ENCODE measurements at regions not wholly inside any gene's neighbourhood (a gene's known extent, or its start where the extent isn't known, plus 50 kb on each side); places are given as distances from the start of the nearest gene placed in this dataset.
A peak's percentile ranks its signal among the peaks of the same experiment; 100 is the strongest.

DNA sequence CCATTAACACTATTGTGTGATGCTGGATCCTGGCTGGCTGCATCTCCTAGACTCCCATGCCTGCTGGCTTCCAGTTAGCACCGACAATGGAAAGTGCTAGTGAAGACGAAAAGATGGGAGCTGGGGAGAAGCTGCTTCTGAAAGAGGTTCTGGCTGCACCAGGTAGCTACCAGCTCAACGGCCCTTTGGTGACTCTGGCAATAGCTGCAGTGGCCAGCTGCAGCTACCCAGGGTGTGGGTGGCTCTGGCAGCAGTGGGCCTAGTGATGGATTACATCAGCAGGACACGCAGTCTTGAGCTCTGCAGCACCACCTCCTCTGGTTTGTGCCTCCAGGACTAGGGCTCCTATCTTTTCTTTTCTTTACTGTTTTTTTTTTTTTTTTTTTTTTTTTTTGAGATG, 662.6 kb downstream of the MATN1 start:
- Histone ChIP-seq H3K4me1 (peaks cover 11% of the 10 kb centered on the region), H3K9me3 (no peaks in the 10 kb centered on the region), H3K4me2 (no peak overlapping the region), H3K4me3 (no peak overlapping the region), H3K27ac (no peak overlapping the region)
- ChIA-PET CTCF (interaction anchor here (0.8 kb wide), 1 partner anchor 533 kb away, joined by 3 read pairs; no protein-coding TSS in a partner anchor), POLR2A (no interaction called here)
- no peak for ATAC-seq
- no peak for TF ChIP-seq CBX2 (IDR thresholded peaks at IDR 0.05; ENCODE audit: borderline replicate concordance, low read depth)
- TF ChIP-seq, protein P1, sequence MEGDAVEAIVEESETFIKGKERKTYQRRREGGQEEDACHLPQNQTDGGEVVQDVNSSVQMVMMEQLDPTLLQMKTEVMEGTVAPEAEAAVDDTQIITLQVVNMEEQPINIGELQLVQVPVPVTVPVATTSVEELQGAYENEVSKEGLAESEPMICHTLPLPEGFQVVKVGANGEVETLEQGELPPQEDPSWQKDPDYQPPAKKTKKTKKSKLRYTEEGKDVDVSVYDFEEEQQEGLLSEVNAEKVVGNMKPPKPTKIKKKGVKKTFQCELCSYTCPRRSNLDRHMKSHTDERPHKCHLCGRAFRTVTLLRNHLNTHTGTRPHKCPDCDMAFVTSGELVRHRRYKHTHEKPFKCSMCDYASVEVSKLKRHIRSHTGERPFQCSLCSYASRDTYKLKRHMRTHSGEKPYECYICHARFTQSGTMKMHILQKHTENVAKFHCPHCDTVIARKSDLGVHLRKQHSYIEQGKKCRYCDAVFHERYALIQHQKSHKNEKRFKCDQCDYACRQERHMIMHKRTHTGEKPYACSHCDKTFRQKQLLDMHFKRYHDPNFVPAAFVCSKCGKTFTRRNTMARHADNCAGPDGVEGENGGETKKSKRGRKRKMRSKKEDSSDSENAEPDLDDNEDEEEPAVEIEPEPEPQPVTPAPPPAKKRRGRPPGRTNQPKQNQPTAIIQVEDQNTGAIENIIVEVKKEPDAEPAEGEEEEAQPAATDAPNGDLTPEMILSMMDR (IDR thresholded peaks at IDR 0.05), result no peak
- no peak for TF ChIP-seq EHF (CRISPR knock-in tag; IDR thresholded peaks at IDR 0.05)
- no peak for TF ChIP-seq MAX (IDR thresholded peaks at IDR 0.05)
- no peak for DNase-seq (ENCODE audit: low read depth in 1 of 2, low spot score in 1 of 2)
- WGBS (ENCODE audit: missing lambda C conversion rate), result 68% methylated on average over 4 of the region's 4 CpGs
- no peak for FAIRE-seq

DNA sequence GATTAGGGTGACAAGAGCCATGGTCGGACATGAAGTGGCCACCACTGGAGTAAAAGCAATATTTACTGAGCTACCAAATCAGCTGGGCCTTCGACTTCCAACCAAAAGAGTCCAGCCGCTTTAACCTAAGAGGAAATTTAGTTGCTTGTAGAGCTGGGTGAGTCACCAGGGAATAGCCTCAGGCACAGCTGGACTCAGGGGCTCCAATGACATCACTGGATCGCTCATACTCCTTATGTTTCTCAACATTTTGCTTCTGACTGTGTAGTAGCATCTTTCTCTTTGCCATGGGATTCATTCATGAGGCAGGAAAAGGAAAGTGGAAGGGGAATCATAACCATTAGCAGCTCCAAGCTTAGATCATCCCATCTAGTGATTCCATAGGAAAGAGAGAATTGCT, 664.4 kb downstream of the MATN1 start:
- ChIA-PET CTCF (no interaction called here), POLR2A (no interaction called here)
- FAIRE-seq, result no peak
- H3K4me2 ChIP-seq, result peak overlapping the region; percentile 39
- peak; percentile 33 to 69 for DNase-seq (ENCODE audit: low read depth in 1 of 2, low spot score in 1 of 2)
- TF ChIP-seq FOSL2 (IDR thresholded peaks at IDR 0.05) (peak; percentile 49; the same call in 1 of the 2 replicates), FOSL2 (CRISPR knock-in tag; IDR thresholded peaks at IDR 0.05) (peak; percentile 73), HOXB5 (CRISPR knock-in tag; IDR thresholded peaks at IDR 0.05) (no peak), JUNB (IDR thresholded peaks at IDR 0.05) (peak; percentile 33; the same call in 1 of the 2 replicates)
- peaks cover 11% of the 10 kb centered on the region for H3K4me1 ChIP-seq
- WGBS (ENCODE audit: missing lambda C conversion rate), result 7% methylated on average over 3 of the region's 4 CpGs
- no peaks in the 10 kb centered on the region for H3K9me3 ChIP-seq
- peak; percentile 74 to 84 for ATAC-seq
- H3K4me3 ChIP-seq, result no peak overlapping the region
- peak overlapping the region; percentile 12 to 69; a peak in 4 of 6 replicates for H3K27ac ChIP-seq

- H3K4me1 ChIP-seq, result peaks cover 9% of the 10 kb centered on the region
Measured at GRCh38 chr1:30054126-30054525, 669.3 kb downstream of the MATN1 start.

GRCh38 chr1:30052178-30052577, 671.2 kb downstream of the MATN1 start:
- 31% methylated on average over 4 of the region's 4 CpGs for WGBS (ENCODE audit: missing lambda C conversion rate)
- Histone ChIP-seq H3K4me2 (no peak overlapping the region), H3K4me3 (no peak overlapping the region), H3K27ac (no peak overlapping the region), H3K4me1 (no peaks in the 10 kb centered on the region), H3K9me3 (no peaks in the 10 kb centered on the region)
- FAIRE-seq (no peak), DNase-seq (ENCODE audit: low read depth in 1 of 2, low spot score in 1 of 2) (no peak), ATAC-seq (no peak)
- CTCF ChIA-PET, result no interaction called here
- POLR2A ChIA-PET, result no interaction called here
- TF ChIP-seq BHLHE40 (IDR thresholded peaks at IDR 0.05; ENCODE audit: low read depth, low read length) (no peak), MAFK (IDR thresholded peaks at IDR 0.05; ENCODE audit: partially characterized antibody) (no peak), BCL3 (IDR thresholded peaks at IDR 0.05) (no peak), NFE2L2 (conservative IDR thresholded peaks at IDR 0.05; ENCODE audit: low read length) (no peak), CBX2 (IDR thresholded peaks at IDR 0.05; ENCODE audit: borderline replicate concordance, low read depth) (no peak), RARB (CRISPR knock-in tag; IDR thresholded peaks at IDR 0.05) (no peak), MAZ (IDR thresholded peaks at IDR 0.05; ENCODE audit: borderline replicate concordance, low read depth, low read length) (no peak), KDM5A (IDR thresholded peaks at IDR 0.05) (no peak), CHD2 (IDR thresholded peaks at IDR 0.05; ENCODE audit: low read length, partially characterized antibody) (no peak), HMGXB4 (CRISPR knock-in tag; IDR thresholded peaks at IDR 0.05; ENCODE audit: borderline replicate concordance) (no peak), HOXA7 (CRISPR knock-in tag; IDR thresholded peaks at IDR 0.05) (no peak), HEYL (CRISPR knock-in tag; IDR thresholded peaks at IDR 0.05) (no peak)

More at GRCh38 chr1:30054126-30054525, 669.3 kb downstream of the MATN1 start:
- ATAC-seq (no peak), DNase-seq (ENCODE audit: low read depth in 1 of 2, low spot score in 1 of 2) (no peak), FAIRE-seq (no peak)
- Histone ChIP-seq H3K4me2 (no peak overlapping the region), H3K4me3 (no peak overlapping the region), H3K27ac (no peak overlapping the region), H3K9me3 (no peaks in the 10 kb centered on the region)
- WGBS (ENCODE audit: missing lambda C conversion rate), result 8% methylated on average over 1 of the region's 1 CpG
- ChIA-PET CTCF (no interaction called here), POLR2A (no interaction called here)
- TF ChIP-seq, protein P1 (IDR thresholded peaks at IDR 0.05), result no peak
- no peak for TF ChIP-seq GATA3 (IDR thresholded peaks at IDR 0.05; ENCODE audit: borderline replicate concordance)
- TF ChIP-seq EP300 (IDR thresholded peaks at IDR 0.05), result no peak
- no peak for TF ChIP-seq RAD21 (conservative IDR thresholded peaks at IDR 0.05 in 1 of 2, IDR thresholded peaks at IDR 0.05 in 1 of 2)
- no peak for TF ChIP-seq SREBF2 (IDR thresholded peaks at IDR 0.05)
- no peak for TF ChIP-seq BHLHE40 (IDR thresholded peaks at IDR 0.05; ENCODE audit: low read depth, low read length)
- no peak for TF ChIP-seq POLR2A (IDR thresholded peaks at IDR 0.05; ENCODE audit: low read length)
- no peak for TF ChIP-seq PHF8 (IDR thresholded peaks at IDR 0.05; ENCODE audit: borderline replicate concordance, low read depth)
- no peak for TF ChIP-seq RFX5 (IDR thresholded peaks at IDR 0.05)
- no peak for TF ChIP-seq CHD4 (IDR thresholded peaks at IDR 0.05; ENCODE audit: borderline replicate concordance)
- TF ChIP-seq JUNB (IDR thresholded peaks at IDR 0.05), result no peak
- TF ChIP-seq SMC3 (IDR thresholded peaks at IDR 0.05), result no peak
- TF ChIP-seq, protein P2, sequence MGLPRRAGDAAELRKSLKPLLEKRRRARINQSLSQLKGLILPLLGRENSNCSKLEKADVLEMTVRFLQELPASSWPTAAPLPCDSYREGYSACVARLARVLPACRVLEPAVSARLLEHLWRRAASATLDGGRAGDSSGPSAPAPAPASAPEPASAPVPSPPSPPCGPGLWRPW (IDR thresholded peaks at IDR 0.05), result no peak
